Adrenal gland (tissue), 5 donors: ENCODE measurements at regions not wholly inside any gene's neighbourhood (a gene's known extent, or its start where the extent isn't known, plus 50 kb on each side); places are given as distances from the start of the nearest gene placed in this dataset.

ENCODE experiments used
- CTCF ChIP-seq, 6 experiments: fragments of 450-650 bp in 4 of 6; fragments of 200-600 bp in 2 of 6; sonication (generic) in 1 of 6; IDR thresholded peaks; 1 replicate in 5 of 6; 2 replicates in 1 of 6; pipeline versions ENCODE4 v1.5.1 to v1.8.0; 2016 to 2021; ENCODE audit warnings: antibody characterized with exemption in 6 of 6, mild to moderate bottlenecking in 2 of 6, moderate library complexity in 1 of 6
- POLR2A ChIP-seq, 2 donors: fragments of 450-650 bp; IDR thresholded peaks; one replicate each; pipeline ENCODE4 v1.6.1; 2017; ENCODE audit warnings: antibody characterized with exemption in 2 of 2, mild to moderate bottlenecking in 2 of 2, moderate library complexity in 1 of 2
- donor health status: DM: no; HTN: no; CAD: no.

GRCh38 chr12:74780182-74780849 lies 242.7 kb downstream of the ATXN7L3B start:
- no peak for TF ChIP-seq CTCF (IDR thresholded peaks at IDR 0.05)
- TF ChIP-seq POLR2A (IDR thresholded peaks at IDR 0.05): no peak
